Fibroblast of mammary gland (primary cell): ENCODE measurements at regions not wholly inside any gene's neighbourhood (a gene's known extent, or its start where the extent isn't known, plus 50 kb on each side); places are given as distances from the start of the nearest gene placed in this dataset.

Experiments
- DNase-seq: peaks from one replicate; pipeline ENCODE4 v3.0.0-alpha.2; 2010; ENCODE audit warnings: low read depth
- H3K4me3 ChIP-seq: 2 replicates; pipeline ENCODE4 v1.5.1; 2011; ENCODE audit warnings: low read depth, mild to moderate bottlenecking, low read length, moderate library complexity; ENCODE audit not compliant: control insufficient read depth
- CTCF ChIP-seq: conservative IDR thresholded peaks from 2 replicates; pipeline ENCODE4 v1.5.1; 2011; ENCODE audit warnings: low read depth, low read length, inconsistent platforms; ENCODE audit not compliant: control insufficient read depth, insufficient read depth

- no peak for DNase-seq
- no peak for TF ChIP-seq CTCF
- no peak overlapping the region for H3K4me3 ChIP-seq
These were observed 1570.8 kb upstream of the ADGRL3 start for GRCh38 chr4:59629348-59629747.

GRCh38 chr4:59630235-59630634 lies 1569.9 kb upstream of the ADGRL3 start:
- TF ChIP-seq CTCF, result no peak
- no peak for DNase-seq
- no peak overlapping the region for H3K4me3 ChIP-seq

DNA sequence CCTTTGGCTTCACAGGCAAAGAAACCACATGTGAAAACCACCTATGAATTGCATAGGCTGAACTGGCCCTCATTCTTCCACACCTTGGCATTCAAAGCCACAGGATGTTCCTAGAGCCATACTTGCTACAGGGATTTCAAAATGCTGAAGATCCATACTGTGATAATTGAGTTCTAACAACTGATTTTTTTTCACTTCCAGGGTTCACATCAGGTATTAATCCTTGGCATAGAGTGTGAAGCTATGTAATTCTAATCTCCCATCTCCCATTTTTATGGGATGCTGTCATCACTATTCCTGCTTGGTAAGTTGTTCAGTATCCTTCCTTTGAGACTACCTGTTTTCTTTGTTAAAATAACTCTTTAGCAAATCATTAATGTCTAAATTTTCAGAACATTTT lies 1569.2 kb upstream of the ADGRL3 start:
- TF ChIP-seq CTCF, result no peak
- DNase-seq, result no peak
- no peak overlapping the region for H3K4me3 ChIP-seq

DNA sequence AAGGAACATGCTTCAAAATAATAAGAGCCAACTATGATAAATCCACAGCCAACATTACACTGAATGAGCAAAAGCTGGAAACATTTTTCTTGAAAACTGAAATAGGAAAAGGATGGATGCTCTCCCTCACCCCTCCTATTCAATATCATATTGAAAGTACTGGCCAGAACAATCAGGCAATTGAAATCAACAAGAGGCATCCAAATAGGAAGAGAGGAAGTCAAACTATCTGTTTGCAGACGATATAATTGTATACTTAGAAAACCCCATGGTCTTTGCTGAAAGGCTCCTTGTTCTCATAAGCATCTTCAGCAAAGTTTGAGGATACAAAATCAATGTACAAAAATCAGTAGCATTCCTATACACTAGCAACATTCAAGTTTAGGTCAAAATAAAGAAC lies 1562.5 kb upstream of the ADGRL3 start:
- no peak for TF ChIP-seq CTCF
- H3K4me3 ChIP-seq, result no peak overlapping the region
- DNase-seq, result no peak

DNA sequence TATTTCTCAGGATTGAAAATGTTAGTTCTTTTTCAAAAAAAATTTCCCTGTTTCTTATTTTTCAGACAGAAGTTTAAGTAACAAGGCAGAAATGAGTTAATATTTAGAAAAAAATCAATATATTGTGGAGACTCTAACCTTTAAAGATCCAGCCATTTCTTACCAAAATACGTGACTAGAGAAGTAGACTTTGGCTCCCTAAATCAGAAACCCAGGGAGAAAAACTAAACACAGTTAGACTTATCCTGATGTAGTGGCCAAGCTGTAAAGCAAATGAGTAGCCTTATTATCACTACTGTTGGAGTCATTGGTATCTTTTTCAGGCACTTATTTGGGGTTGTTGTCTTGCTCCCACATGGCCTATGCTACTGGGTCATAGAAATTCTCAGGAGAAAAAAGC lies 1556.4 kb upstream of the ADGRL3 start:
- no peak overlapping the region for H3K4me3 ChIP-seq
- TF ChIP-seq CTCF, result no peak
- DNase-seq, result no peak

GRCh38 chr4:59644765-59645164 lies 1555.4 kb upstream of the ADGRL3 start:
- TF ChIP-seq CTCF, result no peak
- H3K4me3 ChIP-seq, result no peak overlapping the region
- no peak for DNase-seq

DNA sequence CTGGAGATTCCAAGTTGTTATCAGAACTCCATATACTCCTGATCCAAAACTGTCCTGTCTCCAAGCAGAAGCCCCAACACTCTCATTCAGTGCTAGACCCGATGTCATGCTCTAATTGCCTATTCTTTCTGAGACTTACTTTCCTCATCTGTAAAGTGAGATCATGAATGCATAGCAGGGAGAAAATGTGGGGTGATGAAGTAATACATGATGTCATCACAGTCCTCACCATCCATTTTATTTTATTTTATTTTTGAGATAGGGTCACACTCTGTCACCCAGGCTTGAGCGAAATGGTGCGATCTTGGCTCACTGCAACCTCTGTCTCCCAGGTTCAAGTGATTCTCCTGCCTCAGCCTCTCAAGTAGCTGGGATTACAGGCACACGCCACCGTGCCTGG lies 1554.0 kb upstream of the ADGRL3 start:
- no peak for DNase-seq
- H3K4me3 ChIP-seq, result no peak overlapping the region
- TF ChIP-seq CTCF, result no peak
